ENCODE measurements at regions not wholly inside any gene's neighbourhood (a gene's known extent, or its start where the extent isn't known, plus 50 kb on each side); places are given as distances from the start of the nearest gene placed in this dataset.

DNA sequence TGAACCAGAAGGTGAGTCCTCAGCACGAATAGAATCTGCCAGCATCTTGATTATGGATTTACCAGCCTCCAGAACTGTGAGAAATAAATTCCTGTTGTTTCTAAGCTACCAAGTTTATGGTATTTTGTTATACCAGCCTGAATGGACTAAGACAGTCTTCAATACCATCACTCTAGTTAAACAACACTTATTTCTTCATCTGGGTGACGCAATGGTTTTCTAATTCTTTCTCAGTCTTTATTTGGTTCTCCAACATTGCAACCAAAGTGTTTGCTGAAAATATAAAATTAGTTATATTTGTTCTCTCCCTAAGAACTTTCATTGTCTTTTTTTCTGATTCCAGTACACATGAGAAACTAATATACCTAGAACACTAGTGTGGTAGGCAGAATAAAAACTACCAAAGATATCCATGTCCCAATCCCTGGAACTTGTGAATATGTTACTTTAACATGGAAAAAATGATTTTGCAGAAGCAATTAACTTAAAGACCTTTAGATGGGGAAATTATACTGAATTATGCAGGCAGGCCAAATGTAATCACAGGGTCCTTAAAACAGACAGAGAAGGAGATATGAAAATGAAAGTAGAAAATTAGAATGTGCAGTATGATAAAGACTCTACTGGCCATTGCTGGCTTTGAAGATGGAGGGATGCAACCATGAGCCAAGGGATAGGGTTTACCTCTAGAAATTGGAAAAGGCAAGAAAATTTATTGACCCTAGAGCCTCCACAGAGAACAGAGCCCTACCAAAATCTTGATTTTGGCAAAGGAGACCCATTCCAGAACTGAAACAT, 1115.1 kb downstream of the PLA2G4A start:
- no peak for TF ChIP-seq RFX5 (IDR thresholded peaks at IDR 0.05)
- TF ChIP-seq, protein P1, sequence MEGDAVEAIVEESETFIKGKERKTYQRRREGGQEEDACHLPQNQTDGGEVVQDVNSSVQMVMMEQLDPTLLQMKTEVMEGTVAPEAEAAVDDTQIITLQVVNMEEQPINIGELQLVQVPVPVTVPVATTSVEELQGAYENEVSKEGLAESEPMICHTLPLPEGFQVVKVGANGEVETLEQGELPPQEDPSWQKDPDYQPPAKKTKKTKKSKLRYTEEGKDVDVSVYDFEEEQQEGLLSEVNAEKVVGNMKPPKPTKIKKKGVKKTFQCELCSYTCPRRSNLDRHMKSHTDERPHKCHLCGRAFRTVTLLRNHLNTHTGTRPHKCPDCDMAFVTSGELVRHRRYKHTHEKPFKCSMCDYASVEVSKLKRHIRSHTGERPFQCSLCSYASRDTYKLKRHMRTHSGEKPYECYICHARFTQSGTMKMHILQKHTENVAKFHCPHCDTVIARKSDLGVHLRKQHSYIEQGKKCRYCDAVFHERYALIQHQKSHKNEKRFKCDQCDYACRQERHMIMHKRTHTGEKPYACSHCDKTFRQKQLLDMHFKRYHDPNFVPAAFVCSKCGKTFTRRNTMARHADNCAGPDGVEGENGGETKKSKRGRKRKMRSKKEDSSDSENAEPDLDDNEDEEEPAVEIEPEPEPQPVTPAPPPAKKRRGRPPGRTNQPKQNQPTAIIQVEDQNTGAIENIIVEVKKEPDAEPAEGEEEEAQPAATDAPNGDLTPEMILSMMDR (IDR thresholded peaks at IDR 0.05), result no peak
- no peak for TF ChIP-seq PHF8 (IDR thresholded peaks at IDR 0.05; ENCODE audit: borderline replicate concordance, low read depth)
- no peak for TF ChIP-seq POLR2AphosphoS2 (conservative IDR thresholded peaks at IDR 0.05; ENCODE audit: low read length)
- TF ChIP-seq, protein P2, sequence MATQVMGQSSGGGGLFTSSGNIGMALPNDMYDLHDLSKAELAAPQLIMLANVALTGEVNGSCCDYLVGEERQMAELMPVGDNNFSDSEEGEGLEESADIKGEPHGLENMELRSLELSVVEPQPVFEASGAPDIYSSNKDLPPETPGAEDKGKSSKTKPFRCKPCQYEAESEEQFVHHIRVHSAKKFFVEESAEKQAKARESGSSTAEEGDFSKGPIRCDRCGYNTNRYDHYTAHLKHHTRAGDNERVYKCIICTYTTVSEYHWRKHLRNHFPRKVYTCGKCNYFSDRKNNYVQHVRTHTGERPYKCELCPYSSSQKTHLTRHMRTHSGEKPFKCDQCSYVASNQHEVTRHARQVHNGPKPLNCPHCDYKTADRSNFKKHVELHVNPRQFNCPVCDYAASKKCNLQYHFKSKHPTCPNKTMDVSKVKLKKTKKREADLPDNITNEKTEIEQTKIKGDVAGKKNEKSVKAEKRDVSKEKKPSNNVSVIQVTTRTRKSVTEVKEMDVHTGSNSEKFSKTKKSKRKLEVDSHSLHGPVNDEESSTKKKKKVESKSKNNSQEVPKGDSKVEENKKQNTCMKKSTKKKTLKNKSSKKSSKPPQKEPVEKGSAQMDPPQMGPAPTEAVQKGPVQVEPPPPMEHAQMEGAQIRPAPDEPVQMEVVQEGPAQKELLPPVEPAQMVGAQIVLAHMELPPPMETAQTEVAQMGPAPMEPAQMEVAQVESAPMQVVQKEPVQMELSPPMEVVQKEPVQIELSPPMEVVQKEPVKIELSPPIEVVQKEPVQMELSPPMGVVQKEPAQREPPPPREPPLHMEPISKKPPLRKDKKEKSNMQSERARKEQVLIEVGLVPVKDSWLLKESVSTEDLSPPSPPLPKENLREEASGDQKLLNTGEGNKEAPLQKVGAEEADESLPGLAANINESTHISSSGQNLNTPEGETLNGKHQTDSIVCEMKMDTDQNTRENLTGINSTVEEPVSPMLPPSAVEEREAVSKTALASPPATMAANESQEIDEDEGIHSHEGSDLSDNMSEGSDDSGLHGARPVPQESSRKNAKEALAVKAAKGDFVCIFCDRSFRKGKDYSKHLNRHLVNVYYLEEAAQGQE (IDR thresholded peaks at IDR 0.05), result no peak
- TF ChIP-seq HDAC2 (IDR thresholded peaks at IDR 0.05), result no peak
- no peak for TF ChIP-seq SMC3 (IDR thresholded peaks at IDR 0.05)
- no peak for TF ChIP-seq POLR2A (IDR thresholded peaks at IDR 0.05; ENCODE audit: low read length)
- TF ChIP-seq, protein P3, sequence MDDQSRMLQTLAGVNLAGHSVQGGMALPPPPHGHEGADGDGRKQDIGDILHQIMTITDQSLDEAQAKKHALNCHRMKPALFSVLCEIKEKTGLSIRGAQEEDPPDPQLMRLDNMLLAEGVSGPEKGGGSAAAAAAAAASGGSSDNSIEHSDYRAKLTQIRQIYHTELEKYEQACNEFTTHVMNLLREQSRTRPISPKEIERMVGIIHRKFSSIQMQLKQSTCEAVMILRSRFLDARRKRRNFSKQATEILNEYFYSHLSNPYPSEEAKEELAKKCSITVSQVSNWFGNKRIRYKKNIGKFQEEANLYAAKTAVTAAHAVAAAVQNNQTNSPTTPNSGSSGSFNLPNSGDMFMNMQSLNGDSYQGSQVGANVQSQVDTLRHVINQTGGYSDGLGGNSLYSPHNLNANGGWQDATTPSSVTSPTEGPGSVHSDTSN (IDR thresholded peaks at IDR 0.05), result no peak

Measured in A549 (cell line).